DOHH2 (cell line): ENCODE measurements at regions not wholly inside any gene's neighbourhood (a gene's known extent, or its start where the extent isn't known, plus 50 kb on each side); places are given as distances from the start of the nearest gene placed in this dataset.

ENCODE experiments used
- EZH2phosphoT487 ChIP-seq: fragments of 200-600 bp; sonication (generic); IDR thresholded peaks from 2 replicates; pipeline ENCODE4 v1.6.1; 2017; ENCODE audit warnings: borderline replicate concordance, mild to moderate bottlenecking, antibody characterized with exemption, low read length, moderate library complexity, mixed read lengths
- TF ChIP-seq, protein P1 (sequence below): fragments of 200-600 bp; sonication (generic); IDR thresholded peaks from one replicate; pipeline ENCODE4 v1.5.1; 2014; ENCODE audit warnings: antibody characterized with exemption, mild to moderate bottlenecking, low read depth, low read length; ENCODE audit not compliant: poor library complexity, severe bottlenecking

DNA sequence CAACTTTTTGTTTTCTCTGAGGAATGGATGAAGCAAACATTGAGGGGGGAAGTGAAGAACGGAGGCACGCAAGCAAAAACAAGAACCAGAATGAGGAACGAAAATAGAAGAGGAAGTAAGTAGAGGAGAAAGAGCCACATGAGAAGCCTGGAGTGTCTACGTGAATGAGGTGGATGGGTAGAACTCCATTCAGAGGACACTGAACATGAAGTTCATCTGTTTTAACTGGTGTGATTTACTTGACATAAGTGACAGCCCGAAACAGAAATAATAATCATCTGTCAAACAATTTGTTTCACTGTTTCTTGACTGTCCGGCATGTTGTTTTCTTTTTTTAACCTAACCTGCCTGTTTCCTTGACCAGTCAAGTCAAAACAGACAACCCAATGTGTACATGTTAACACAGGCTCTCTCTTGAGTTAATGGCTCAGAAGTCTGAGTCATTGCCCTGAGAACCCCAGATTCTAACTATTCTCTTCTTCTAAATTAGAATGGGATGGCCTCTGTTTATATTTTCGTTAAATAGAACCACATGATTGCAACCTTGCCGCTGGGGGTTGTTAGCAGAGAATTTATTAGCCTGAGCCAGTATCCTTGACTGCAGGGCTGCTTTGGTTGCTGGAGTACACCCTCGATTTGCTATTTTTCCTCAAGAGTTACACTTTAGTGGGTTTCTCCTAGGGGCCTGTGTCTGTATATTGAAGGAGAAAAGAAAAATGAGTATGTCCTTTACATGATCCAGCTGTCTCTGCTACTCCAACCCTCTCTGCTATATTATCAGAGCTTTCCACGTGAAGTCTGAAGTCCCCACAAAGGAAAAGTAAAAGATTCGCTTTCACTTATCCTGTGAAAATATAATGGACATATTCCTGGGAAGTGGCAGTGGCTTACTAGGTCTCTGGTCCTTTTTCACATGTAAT lies 151.7 kb downstream of the ZC3H11B start:
- TF ChIP-seq, protein P1, sequence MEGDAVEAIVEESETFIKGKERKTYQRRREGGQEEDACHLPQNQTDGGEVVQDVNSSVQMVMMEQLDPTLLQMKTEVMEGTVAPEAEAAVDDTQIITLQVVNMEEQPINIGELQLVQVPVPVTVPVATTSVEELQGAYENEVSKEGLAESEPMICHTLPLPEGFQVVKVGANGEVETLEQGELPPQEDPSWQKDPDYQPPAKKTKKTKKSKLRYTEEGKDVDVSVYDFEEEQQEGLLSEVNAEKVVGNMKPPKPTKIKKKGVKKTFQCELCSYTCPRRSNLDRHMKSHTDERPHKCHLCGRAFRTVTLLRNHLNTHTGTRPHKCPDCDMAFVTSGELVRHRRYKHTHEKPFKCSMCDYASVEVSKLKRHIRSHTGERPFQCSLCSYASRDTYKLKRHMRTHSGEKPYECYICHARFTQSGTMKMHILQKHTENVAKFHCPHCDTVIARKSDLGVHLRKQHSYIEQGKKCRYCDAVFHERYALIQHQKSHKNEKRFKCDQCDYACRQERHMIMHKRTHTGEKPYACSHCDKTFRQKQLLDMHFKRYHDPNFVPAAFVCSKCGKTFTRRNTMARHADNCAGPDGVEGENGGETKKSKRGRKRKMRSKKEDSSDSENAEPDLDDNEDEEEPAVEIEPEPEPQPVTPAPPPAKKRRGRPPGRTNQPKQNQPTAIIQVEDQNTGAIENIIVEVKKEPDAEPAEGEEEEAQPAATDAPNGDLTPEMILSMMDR: no peak
- TF ChIP-seq EZH2phosphoT487: no peak
